ENCODE measurements at regions not wholly inside any gene's neighbourhood (a gene's known extent, or its start where the extent isn't known, plus 50 kb on each side); places are given as distances from the start of the nearest gene placed in this dataset.

GRCh38 chr15:66931768-66932633 lies 133.4 kb upstream of the SMAD3 start:
- no peak for DNase-seq (ENCODE audit: low read depth)

GRCh38 chr15:66932634-66933024 lies 132.8 kb upstream of the SMAD3 start:
- no peak for DNase-seq (ENCODE audit: low read depth)

DNA sequence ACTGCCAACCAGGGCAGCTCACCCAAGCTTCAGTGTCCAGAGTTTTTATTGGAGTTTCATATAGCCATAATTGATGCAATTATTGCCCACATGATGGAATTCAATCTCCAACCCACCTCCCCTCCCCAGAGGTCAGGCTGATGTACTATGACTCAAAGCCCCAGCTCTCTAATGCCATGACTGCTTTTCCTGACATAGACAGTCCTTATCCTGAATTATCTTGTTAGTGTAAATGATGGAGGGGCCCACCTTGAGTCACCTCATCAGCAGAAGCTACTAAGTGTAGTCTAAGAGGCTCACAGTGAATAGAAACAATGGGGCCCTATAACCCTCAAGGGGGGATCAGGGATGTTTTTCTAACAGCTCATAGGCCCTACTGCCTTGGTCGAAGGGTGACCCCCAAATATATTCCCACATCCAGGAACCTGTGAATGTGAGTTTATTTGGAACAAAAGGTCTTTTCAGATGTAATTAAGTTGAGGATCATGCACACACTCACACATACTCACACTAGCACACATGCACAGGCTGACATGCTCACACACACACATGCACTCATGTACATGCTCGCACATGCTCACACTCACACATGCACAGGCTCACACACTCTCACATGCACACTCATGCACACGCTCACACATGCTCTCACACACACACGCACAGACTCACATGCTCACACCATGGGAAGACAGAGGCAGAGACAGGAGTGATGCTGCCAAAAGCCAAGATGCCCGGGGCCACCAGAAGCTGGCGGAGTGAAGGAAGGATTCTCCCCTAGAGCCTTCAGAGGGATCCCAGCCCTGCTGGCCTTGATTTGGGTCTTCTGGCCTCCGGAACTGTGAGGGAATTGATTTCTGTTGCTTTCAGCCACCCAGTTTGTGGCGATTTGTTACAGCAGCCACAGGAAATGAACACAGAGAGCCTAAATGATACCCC lies 131.2 kb upstream of the SMAD3 start:
- no peak for DNase-seq (ENCODE audit: low read depth)

DNA sequence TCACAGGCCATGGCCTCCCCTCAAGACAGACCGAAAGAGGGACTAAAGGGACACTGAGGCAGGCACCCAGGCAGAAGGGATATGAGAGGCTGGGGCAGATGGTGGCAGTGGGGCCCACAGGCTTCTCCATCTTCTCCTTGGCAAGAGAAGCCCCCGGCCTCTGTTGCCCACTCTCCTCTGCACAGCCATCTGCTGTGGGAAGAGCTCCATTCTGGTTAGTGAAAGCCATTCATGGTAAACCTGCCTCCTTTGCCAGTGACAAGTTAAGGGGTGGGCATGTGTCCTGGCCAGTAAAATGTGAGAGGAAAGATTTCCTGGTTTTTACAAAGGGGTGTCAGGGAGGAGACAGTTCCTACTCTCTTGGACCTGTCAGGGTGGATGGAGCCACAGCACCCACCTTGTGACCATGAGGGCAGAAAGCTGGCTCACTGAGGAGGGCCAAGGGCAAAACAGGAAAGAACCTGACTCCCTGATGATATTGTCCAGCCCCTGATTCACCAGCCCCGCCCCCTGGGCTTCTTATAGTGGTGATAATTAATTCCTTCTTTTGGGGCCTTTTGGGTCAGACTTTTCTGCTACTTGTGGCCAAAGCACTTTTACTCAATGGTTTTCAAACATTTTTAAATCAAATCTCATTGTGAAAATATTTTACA lies 130.4 kb upstream of the SMAD3 start:
- DNase-seq (ENCODE audit: low read depth), result no peak

- DNase-seq (ENCODE audit: low read depth), result no peak
Observed at GRCh38 chr15:66935688-66936087, 129.7 kb upstream of the SMAD3 start.

DNA sequence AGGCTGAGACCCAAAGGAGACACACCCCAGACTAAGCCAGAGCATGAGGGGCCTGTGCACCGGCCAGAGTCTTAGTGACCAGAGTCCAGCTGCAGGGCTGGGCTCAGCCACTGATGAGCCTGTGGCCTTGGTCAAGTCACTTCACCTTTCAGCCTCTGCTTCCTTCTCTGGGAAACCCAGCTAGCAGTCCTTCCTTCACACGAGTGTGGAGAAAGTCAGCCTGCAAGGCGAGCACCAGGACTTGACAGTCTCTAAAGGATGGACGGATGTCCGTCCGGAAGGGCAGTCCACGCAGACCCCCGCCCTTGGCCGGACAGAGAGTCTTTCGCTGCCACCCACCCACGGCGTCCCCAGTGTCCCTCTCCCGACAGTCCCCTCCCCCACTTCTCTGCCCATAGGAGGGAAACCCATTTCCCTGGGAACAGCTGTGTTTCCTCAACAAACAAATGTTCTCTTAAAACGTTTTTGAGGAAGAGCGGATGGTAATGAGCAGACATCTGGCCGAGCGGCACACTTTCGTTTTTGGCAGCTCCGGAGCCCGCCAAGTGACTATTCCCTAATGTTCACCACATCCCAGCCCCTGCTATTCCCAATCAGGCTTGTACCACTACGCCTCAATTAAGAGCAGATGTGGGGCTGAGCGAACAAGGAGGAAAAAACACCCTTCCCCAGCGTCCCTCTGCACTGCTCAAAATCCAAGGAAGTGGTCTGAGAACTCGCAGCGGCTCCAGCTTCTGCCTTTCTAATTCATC lies 129.1 kb upstream of the SMAD3 start:
- no peak for DNase-seq (ENCODE audit: low read depth)

DNA sequence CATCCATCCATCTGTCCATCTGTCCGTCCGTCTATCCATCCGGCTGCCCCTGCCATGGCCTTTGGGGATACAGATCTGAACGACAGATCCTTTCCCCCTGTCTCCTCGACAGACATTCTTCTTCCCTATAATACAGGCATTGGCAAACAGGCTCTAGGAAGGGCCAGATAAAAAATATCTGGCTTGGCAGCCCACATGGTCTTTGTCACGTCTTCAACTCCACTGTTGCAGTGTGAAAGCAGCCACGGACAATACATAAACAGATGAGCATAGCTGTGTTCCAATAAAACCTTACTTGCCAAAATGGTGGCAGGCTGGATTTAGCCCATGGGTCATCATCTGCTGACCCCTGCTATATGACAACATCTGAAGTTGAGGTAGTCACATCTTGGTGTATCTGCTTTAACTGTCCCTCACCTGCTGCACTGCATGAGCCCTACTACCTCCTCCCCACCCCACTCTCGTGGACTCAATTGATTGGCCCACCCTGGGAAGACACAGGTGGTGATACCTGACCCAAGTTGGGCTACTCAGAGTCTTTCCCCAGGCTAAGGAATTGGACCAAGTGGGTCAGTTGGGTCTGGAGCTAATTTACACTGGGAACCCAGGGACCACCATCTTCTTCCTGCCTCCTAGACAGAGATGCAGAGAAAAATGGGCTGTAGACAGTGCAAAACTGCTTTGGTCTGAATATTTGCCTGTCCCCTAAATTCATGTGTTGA lies 128.4 kb upstream of the SMAD3 start:
- no peak for DNase-seq (ENCODE audit: low read depth)

GRCh38 chr15:66937588-66937987 lies 127.8 kb upstream of the SMAD3 start:
- no peak for DNase-seq (ENCODE audit: low read depth)

DNA sequence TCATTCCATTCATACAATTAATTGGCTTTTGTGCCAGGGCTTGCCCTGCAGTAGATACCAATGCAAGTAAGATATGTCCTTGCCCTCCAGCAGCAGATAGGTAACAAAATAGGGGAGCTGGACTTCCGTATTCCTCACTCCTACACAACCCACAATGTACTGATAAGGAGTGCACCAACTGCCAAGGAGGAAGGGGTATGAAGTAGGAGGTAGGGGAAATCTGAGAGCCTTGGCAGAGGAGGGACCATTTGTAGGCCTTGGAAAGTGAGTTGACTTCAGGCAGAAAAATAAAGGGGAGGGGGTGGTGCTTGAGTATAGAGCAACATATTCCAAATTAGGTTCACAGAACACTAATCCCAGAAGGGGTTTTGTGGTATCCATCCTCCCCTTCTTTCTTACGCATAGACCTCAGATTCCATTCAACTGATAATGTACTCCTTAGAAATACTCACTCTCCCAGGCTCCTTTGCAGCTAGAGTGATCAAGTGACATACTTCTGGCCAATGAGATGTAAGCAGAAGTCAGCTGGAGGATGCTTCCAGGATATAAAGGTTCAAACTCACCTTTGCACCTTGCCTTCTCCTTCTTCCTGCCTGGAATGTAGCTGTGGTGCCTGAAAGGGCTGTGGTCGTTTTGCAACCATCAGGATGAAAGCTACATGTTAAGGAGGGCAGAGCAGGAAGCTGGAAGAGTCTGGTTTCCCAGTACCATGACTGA lies 127.1 kb upstream of the SMAD3 start:
- DNase-seq (ENCODE audit: low read depth), result no peak

DNA sequence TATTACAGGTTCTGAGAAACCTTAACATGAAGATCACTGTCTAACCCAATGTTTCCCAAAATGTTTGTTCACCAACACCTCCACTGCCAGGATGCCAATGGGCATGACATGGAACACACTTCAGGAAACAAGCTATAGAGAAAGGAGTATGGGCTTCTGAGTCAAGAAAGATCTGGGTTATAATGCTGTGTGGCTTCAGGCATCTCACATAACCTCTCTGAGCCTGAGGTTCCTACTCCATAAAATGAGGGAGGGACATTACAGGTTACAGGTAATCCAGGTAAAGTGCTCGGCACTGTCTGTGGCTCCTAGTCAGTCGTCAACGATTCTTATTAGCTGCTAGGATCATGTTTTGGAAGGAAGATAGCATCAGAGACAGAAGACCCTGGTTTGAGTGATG lies 126.4 kb upstream of the SMAD3 start:
- no peak for DNase-seq (ENCODE audit: low read depth)

DNA sequence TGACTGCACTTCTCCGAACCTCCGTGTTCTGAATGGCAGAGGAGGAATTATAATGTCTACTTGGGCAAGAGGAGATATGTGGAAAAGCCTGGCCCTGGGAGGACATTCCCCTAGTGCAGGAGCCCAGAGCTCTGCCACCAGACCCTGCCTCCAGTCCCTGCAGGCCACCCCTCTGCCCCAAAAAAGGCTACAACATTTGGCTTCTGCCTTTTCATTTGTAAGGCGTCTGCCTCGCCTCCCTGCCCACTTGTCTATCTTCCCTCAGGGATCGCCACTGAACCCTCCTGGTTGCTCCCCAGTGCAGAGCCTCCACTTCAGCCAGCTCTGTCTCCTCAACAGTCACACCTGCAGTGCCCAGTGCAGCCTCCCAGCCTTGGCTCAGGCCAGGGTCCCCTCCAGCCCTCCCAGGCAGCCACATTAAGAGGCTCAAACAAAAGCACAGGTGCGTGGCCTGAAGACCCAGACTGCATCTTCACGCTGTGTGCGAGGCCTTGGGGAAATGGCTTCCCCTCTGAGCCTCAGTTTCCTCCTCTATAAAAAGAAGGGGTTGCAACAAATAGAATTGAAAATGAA lies 125.9 kb upstream of the SMAD3 start:
- no peak for DNase-seq (ENCODE audit: low read depth)

- no peak for DNase-seq (ENCODE audit: low read depth)
Observed at GRCh38 chr15:66940368-66940767, 125.0 kb upstream of the SMAD3 start.

GRCh38 chr15:66941108-66941711 lies 124.2 kb upstream of the SMAD3 start:
- no peak for DNase-seq (ENCODE audit: low read depth)

DNA sequence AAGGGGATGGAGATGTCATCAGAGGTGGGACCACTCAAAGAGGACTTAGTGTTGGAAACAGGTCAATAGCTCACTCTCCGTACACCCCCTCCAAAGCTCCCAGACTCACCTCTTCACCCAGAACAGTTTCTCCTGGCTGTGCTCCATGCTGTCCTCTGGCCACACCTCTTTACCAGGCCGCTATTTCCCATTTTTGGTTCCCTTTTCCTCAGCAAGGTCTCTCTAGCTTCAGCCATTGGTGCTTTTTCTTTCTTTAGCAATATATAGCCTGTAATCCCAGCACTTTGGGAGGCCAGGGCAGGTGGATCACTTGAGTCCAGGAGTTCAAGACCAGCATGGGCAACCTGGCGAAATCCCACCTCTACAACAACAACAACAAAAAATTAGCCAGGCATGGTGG lies 123.6 kb upstream of the SMAD3 start:
- no peak for DNase-seq (ENCODE audit: low read depth)

- no peak for DNase-seq (ENCODE audit: low read depth)
Observed at GRCh38 chr15:66942649-66943390, 122.6 kb upstream of the SMAD3 start.

DNA sequence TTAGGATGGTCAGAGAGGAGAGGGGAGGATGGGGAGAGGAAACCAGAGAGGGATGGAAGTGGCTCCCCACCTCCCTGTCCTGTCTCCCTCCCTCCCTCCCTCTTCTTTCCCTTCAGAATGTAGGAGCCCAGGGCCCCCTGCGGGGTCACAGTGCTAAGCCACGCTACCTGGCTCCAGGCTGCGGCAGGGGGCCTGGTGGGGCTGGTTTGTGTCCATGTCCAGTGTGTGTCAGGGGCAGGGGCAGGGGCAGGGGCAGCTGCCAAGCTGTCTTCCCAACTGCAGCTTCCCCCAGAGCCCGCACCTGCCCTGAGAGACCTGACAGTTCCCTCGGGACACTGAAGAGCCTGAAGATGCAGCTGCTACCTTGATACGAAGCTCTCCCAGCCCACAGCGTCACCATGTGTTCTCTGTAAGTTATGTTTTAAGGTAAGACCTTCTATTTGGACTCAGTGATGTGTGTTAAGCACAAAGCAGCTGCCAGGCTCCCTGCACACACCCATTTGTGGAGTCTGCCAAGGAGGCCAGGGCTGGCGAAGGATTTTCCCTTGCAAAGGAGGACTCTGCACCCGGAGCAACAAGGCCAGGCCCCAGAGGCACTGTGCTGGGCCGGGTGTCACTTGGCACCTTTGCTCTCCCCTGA lies 121.8 kb upstream of the SMAD3 start:
- no peak for DNase-seq (ENCODE audit: low read depth)

- DNase-seq (ENCODE audit: low read depth), result no peak
Observed at GRCh38 chr15:66944121-66944520, 121.3 kb upstream of the SMAD3 start.

DNA sequence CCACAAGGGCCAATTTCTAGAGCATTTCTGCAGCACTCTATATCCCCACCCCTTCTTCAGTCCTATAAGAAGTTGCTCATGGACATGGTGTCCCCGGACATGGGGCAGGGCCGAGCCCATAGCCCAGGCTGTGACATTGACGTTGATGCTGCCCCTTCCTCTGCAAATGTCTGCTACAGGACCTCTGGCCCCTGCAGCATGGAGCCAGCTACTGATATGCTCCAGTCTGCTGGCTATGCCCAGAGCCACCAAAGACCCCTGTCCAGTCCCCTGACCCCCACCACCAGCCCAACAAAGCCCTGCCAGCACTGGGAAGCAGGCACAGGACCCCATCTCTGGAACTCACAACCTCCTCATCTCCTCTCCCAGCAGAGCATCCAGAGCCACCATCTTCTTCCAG lies 120.1 kb upstream of the SMAD3 start:
- DNase-seq (ENCODE audit: low read depth), result no peak
